Suppressor macrophage treated with lipopolysaccharide for 4 hours (primary cell): ENCODE measurements at regions not wholly inside any gene's neighbourhood (a gene's known extent, or its start where the extent isn't known, plus 50 kb on each side); places are given as distances from the start of the nearest gene placed in this dataset.

ENCODE experiments used
- DNase-seq: peaks from one replicate; pipeline ENCODE4 v3.0.0-alpha.2; 2020

DNA sequence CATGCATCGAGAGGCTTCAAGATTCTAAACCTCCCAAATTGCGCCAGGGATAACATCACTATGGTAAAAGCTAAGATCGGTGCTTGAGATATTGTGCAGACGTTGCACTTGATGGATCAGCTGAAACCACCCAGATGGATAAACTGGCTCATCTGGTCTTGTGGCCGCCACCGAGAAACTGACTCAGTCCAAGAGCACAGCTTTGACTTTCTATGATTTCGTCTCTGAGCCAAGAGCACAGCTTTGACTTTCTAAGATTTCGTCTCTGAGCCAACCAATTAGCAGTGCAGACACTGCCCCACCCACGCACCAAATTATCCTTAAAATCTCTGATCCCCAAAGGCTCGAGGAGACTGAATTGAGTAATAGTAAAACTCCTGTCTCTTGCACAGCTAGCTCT is 687.2 kb downstream of the FAM133A start:
- no peak for DNase-seq

GRCh38 chrX:94365736-94366135 is 691.7 kb downstream of the FAM133A start:
- DNase-seq = no peak

GRCh38 chrX:94366616-94367015 is 692.6 kb downstream of the FAM133A start:
- DNase-seq = no peak

GRCh38 chrX:94389044-94389443 is 715.0 kb downstream of the FAM133A start:
- DNase-seq = no peak

DNA sequence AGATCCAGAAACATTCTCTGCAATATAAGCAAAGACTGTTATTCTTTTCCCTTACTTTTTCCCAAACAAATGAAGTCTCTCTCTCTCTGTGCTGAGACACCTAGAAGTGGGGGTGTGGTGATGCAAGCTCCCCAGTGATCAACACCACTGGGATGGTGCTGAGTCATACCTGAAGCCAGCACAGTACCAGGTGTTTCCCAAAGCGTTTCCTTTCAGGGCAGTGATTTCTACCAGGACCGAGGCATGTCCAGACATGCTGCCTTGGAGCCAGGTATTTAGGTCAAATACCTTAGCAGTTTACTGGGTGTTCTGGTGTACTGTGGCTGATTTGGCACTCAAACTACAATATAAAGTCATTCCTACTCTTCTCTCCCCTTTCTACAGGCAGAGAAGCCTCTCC is 726.5 kb downstream of the FAM133A start:
- no peak for DNase-seq

DNA sequence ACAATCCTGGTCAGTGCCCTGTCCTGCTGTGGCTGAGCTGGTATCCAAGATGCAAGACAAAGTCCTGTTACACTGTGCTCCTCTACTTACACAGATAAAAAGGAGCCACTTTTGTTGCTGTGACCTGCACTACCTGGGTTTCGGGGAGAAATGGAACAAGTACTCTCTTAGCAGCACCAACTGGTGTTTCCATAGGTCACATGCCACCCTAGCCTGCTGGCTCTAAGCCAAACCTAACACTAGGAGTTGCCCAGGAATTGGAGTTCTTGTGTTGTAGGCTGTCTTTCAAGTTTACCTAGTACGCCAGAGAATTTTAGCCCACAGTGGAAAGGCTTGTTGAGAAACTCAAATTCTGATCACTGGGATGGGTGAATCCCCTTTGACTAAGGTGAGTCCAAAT is 727.4 kb downstream of the FAM133A start:
- no peak for DNase-seq

- no peak for DNase-seq
Measured at GRCh38 chrX:94414746-94415145, 740.7 kb downstream of the FAM133A start.

- no peak for DNase-seq
Measured at GRCh38 chrX:94418065-94418464, 744.1 kb downstream of the FAM133A start.

DNA sequence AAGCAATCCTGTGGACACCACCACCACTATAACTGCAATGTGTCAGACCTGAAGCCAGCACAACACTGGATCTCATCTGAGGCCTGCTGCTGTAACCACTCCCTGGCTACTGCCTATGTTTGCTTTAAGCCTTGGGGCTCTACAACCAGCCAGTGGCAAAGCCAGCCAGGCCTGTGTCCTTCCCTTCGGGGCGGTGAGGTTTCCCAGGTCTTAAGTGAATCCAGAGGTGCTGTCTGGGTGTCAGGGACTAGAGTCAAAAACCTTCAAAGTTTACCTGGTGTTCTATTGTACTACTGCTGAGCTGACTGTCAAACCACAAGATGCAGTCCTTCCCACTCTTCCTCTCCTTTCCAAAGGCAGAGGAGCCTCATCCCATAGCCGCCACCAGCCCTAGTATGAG is 750.5 kb downstream of the FAM133A start:
- no peak for DNase-seq

- no peak for DNase-seq
Measured at GRCh38 chrX:94430091-94430490, 756.1 kb downstream of the FAM133A start.

DNA sequence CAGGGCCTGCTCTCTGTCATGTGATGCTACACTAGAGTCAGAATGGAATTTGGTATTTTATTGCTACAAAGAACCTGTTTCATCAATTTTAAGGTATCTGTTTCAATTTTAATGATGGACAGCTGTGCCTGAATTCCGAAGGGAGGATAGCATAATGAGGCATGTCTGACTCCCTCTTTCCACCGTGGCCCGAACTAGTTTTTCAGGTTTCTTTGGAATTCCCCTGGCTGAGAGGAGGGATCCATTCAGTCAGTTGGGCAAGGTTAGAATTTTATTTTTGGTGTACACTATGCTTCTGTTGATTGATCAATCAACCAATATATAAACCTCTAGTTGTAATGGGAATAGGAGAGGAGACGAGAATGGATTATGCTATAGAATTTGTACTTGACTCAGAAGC is 761.8 kb downstream of the FAM133A start:
- no peak for DNase-seq

DNA sequence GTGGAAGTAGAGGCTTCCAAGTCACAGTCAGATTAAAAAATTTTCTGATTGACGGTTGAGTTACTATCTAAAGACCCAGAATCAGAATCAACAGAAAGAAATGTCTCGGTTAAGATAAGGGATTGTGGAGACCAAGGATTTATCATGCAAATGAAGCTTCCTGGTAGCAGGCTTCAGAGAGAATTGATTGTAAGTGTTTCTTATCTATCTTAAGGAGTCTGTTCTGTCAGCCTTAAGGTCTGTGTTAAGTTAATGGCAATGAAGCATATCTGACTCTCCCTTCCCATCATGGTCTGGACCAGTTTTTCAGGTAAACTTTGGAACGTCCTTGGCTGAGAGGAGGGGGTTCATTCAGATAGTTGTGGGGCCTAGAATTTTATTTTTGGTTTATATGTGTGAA is 780.2 kb downstream of the FAM133A start:
- DNase-seq = no peak

GRCh38 chrX:94454606-94455005 is 780.6 kb downstream of the FAM133A start:
- DNase-seq = no peak

GRCh38 chrX:94455782-94456181 is 781.8 kb downstream of the FAM133A start:
- DNase-seq = no peak

DNA sequence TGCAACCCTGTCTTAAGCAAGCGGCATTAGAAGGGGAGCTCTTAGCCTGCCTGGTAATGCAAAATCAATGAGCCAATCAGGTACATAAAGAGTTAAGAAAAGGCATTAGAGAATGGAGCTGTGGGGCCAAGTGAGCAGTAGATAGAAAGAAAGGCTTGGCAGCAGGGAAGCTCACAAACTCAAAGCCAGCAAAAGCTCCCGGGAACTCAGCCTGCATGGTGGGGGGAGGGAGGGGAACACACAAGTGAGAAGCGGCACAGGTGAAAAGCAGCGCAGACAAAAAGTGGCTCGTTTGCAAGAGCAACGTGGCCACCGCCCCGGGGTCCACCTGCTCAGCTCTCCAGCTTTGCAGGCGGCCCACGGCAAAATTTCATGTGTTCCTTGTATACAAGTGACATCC is 818.5 kb downstream of the FAM133A start:
- DNase-seq = no peak

DNA sequence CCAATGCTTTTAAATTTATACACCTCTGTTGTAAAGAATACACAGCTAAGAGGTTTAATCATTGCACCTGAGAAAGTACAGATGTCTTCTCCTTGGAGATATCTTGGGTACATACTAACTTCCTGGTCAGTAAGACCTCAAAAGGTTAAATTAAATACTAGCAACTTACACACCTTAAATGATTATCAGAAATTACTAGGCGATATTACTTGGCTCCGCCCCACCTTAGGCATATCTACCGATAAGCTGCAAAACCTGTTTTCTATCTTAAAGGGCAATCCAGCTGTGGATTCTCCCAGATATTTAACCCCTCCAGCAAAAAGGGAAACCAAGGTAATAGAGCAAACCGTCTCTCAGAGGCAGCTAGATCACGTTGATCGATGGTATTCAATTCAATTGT is 819.4 kb downstream of the FAM133A start:
- DNase-seq = no peak

DNA sequence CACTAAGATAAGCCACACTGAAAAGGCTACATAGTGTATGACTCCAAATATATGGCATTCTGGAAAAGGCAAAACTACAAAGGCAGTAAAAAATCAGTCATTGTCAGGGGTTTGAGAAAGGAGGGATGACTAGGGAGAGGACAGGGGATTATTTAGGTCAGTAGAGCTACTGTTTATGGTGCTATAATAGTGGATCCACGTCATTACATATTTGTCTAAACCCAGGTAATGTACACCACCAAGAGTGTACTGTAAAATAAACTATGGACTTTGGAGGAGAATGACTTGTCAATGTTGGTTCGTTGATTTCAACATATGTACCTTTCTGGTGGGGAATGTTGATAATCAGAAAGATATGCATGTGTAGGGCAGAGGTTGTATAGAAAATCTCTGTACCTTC is 837.6 kb downstream of the FAM133A start:
- DNase-seq = no peak

GRCh38 chrX:94515009-94515408 is 841.0 kb downstream of the FAM133A start:
- no peak for DNase-seq

DNA sequence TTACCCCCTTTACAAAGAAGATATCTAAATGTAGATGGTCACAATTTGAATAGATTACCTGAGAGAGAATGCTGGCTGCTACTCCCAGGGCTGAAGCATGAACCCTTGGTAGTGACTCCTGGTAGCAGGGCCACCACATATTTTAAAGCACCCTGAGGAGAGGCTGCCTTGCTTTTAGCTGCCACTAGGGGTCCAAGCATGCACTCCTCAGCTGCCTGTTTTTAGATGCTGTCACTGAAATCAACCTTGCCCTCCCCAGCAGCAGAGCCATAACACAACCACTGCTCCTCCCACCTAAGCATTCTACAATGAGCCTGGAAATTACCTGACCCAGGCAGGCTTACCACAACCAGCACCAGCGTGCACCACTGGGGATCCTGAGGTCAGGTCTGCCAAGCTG is 850.9 kb downstream of the FAM133A start:
- no peak for DNase-seq

GRCh38 chrX:94545722-94546121 is 871.7 kb downstream of the FAM133A start:
- DNase-seq = no peak

DNA sequence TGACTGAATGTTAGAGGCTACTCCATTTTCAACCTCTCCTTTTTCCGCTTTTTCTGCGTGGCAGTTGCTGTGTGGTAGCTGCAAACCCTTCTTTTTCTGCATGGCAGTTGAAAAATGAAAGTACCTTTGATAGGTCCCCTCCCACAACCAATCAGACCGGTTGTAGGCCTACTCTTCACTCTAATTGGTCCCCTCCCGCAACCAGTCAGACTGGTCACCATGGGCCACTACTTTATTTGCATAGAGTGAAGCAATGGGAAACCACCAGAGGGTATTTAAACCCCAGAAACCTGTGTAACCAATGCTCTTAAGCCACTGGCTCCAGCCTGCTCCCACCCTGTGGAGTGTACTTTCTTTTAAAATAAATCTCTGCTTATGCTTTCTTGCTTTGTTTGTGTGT is 877.8 kb downstream of the FAM133A start:
- no peak for DNase-seq

GRCh38 chrX:94560930-94561329 is 886.9 kb downstream of the FAM133A start:
- DNase-seq = no peak

GRCh38 chrX:94576367-94577004 is 902.5 kb downstream of the FAM133A start:
- DNase-seq = no peak

- no peak for DNase-seq
Measured at GRCh38 chrX:94600077-94600476, 926.1 kb downstream of the FAM133A start.

- no peak for DNase-seq
Measured at GRCh38 chrX:94612140-94612539, 938.1 kb downstream of the FAM133A start.

- DNase-seq = no peak
Measured at GRCh38 chrX:94633237-94633636, 959.2 kb downstream of the FAM133A start.
